IMR-90 (cell line): ENCODE measurements at regions not wholly inside any gene's neighbourhood (a gene's known extent, or its start where the extent isn't known, plus 50 kb on each side); places are given as distances from the start of the nearest gene placed in this dataset.
A peak's percentile ranks its signal among the peaks of the same experiment; 100 is the strongest.

ENCODE experiments used
- ATAC-seq: fragments of 200-7000 bp; cut with Tn5 transposase; 2 replicates; pipeline ENCODE4 v1.9.1; 2020; ENCODE audit warnings: low read depth, mild to moderate bottlenecking, moderate library complexity
- BruUV-seq: library from RNA; stranded (reverse); fragments of 400-500 nt; replicated peaks from 2 replicates; lab custom pipeline; 2021; lab: Mats Ljungman, UMichigan
- CTCF ChIA-PET: fragments of 300-600 bp; formaldehyde crosslinking; extraction: SDS; loops from one replicate; lab custom pipeline; 2021; ENCODE audit warnings: antibody characterized with exemption; lab: Yijun Ruan, JAX
- POLR2A ChIA-PET: fragments of 300-600 bp; sonication (Branson Sonifier 250); formaldehyde crosslinking; loops from one replicate; lab custom pipeline; 2022; ENCODE audit warnings: antibody characterized with exemption; ENCODE audit not compliant: unreplicated experiment; lab: Charles Lee
- DNase-seq: peaks from one replicate; pipeline ENCODE4 v3.0.0; 2013
- H2AFZ ChIP-seq: replicated peaks from 2 replicates; pipeline ENCODE3; 2013; ENCODE audit warnings: low read length, mild to moderate bottlenecking; ENCODE audit not compliant: poor library complexity
- H2AK5ac ChIP-seq: 2 replicates; pipeline ENCODE4 v1.6.1; 2013; ENCODE audit warnings: low read depth, low read length, inconsistent platforms
- H2AK9ac ChIP-seq: replicated peaks from 2 replicates; pipeline ENCODE3; 2013; ENCODE audit warnings: mild to moderate bottlenecking, low read depth, low read length, moderate library complexity; ENCODE audit not compliant: poor library complexity
- H2BK120ac ChIP-seq: 2 replicates; pipeline ENCODE4 v1.6.1; 2013; ENCODE audit warnings: low read depth, low read length, inconsistent platforms
- H2BK15ac ChIP-seq: 3 replicates; pipeline ENCODE4 v1.6.1; 2013; ENCODE audit warnings: low read depth, low read length, inconsistent platforms
- H2BK20ac ChIP-seq: 2 replicates; pipeline ENCODE4 v1.6.1; 2013; ENCODE audit warnings: low read depth, mild to moderate bottlenecking, inconsistent platforms, low read length, moderate library complexity
- H2BK5ac ChIP-seq: 2 replicates; pipeline ENCODE4 v1.6.1; 2013; ENCODE audit warnings: mild to moderate bottlenecking, low read depth, low read length, inconsistent platforms; ENCODE audit not compliant: poor library complexity, severe bottlenecking
- H3K14ac ChIP-seq: replicated peaks from 2 replicates; pipeline ENCODE4 v1.6.1; 2013; ENCODE audit warnings: low read depth, low read length, inconsistent platforms
- H3K18ac ChIP-seq: 2 replicates; pipeline ENCODE4 v1.6.1; 2013; ENCODE audit warnings: low read depth, low read length, control low read depth
- H3K23ac ChIP-seq: 2 replicates; pipeline ENCODE4 v1.6.1; 2013; ENCODE audit warnings: low read depth, low read length, inconsistent platforms
- H3K27ac ChIP-seq: 2 replicates; pipeline ENCODE4 v1.5.1; 2013; ENCODE audit warnings: mild to moderate bottlenecking, control low read depth, low read length; ENCODE audit not compliant: insufficient read depth
- H3K27me3 ChIP-seq: 2 replicates; pipeline ENCODE4 v1.6.1; 2013; ENCODE audit warnings: low read length; ENCODE audit not compliant: control insufficient read depth, insufficient read depth
- H3K36me3 ChIP-seq: 2 replicates; pipeline ENCODE4 v1.6.1; 2013; ENCODE audit warnings: low read length, mixed read lengths; ENCODE audit not compliant: control insufficient read depth, insufficient read depth
- H3K4ac ChIP-seq: 2 replicates; pipeline ENCODE4 v1.6.1; 2013; ENCODE audit warnings: low read depth, low read length, inconsistent platforms
- H3K4me1 ChIP-seq: 2 replicates; pipeline ENCODE4 v1.6.1; 2013; ENCODE audit warnings: low read length, mixed read lengths; ENCODE audit not compliant: control insufficient read depth, insufficient read depth
- H3K4me2 ChIP-seq: 2 replicates; pipeline ENCODE4 v1.6.1; 2013; ENCODE audit warnings: low read depth, mild to moderate bottlenecking, control low read depth, low read length, moderate library complexity
- H3K4me3 ChIP-seq: 2 replicates; pipeline ENCODE4 v1.5.1; 2013; ENCODE audit warnings: low read depth, mild to moderate bottlenecking, control low read depth, low read length, moderate library complexity; ENCODE audit not compliant: insufficient read depth
- H3K56ac ChIP-seq: 2 replicates; pipeline ENCODE4 v1.6.1; 2013; ENCODE audit warnings: low read length, inconsistent platforms; ENCODE audit not compliant: insufficient read depth; ENCODE audit errors: extremely low read depth
- H3K79me1 ChIP-seq, 2 experiments: 2 replicates each; pipeline ENCODE4 v1.6.1; 2013; ENCODE audit warnings: low read length in 2 of 2, inconsistent platforms in 1 of 2, low read depth in 1 of 2
- H3K9ac ChIP-seq: 2 replicates; pipeline ENCODE4 v1.6.1; 2013; ENCODE audit warnings: low read depth, low read length, control low read depth
- H3K9me1 ChIP-seq: 2 replicates; pipeline ENCODE4 v1.6.1; 2013; ENCODE audit warnings: low read length, inconsistent platforms; ENCODE audit not compliant: insufficient read depth
- H3K9me3 ChIP-seq: 2 replicates; pipeline ENCODE4 v1.6.1; 2013; ENCODE audit warnings: low read length; ENCODE audit not compliant: control insufficient read depth, insufficient read depth
- H4K20me1 ChIP-seq: 2 replicates; pipeline ENCODE4 v1.6.1; 2013; ENCODE audit warnings: low read length, inconsistent platforms; ENCODE audit not compliant: insufficient read depth
- H4K5ac ChIP-seq: 2 replicates; pipeline ENCODE4 v1.6.1; 2013; ENCODE audit warnings: mild to moderate bottlenecking, low read depth, low read length, control low read depth
- H4K8ac ChIP-seq, 2 experiments: 2 replicates each; pipeline ENCODE4 v1.6.1; 2013; ENCODE audit warnings: low read depth in 2 of 2, low read length in 2 of 2, control low read depth in 1 of 2, inconsistent platforms in 1 of 2
- H4K91ac ChIP-seq: 2 replicates; pipeline ENCODE4 v1.6.1; 2013; ENCODE audit warnings: low read depth, low read length, inconsistent platforms; ENCODE audit not compliant: insufficient read depth
- BHLHE40 ChIP-seq: fragments of 150-350 bp; IDR thresholded peaks from 2 replicates; pipeline ENCODE4 v1.6.1; 2016; ENCODE audit warnings: mild to moderate bottlenecking, low read depth, low read length
- CEBPB ChIP-seq: IDR thresholded peaks from 2 replicates; pipeline ENCODE4 v1.6.1; 2012; ENCODE audit warnings: low read depth, low read length, improper control_type of control experiment
- CHD1 ChIP-seq: IDR thresholded peaks from 2 replicates; pipeline ENCODE4 v1.6.1; 2012; ENCODE audit warnings: low read depth, low read length, improper control_type of control experiment
- CTCF ChIP-seq: conservative IDR thresholded peaks from 2 replicates; pipeline ENCODE4 v1.5.1; 2012; ENCODE audit warnings: mild to moderate bottlenecking, low read depth, low read length, improper control_type of control experiment
- ELK1 ChIP-seq: fragments of 150-350 bp; IDR thresholded peaks from 2 replicates; pipeline ENCODE4 v1.6.1; 2016; ENCODE audit warnings: low read depth, mild to moderate bottlenecking, low read length, moderate library complexity, borderline replicate concordance
- FOS ChIP-seq: fragments of 150-350 bp; IDR thresholded peaks from 2 replicates; pipeline ENCODE4 v1.6.1; 2016; ENCODE audit warnings: low read depth, low read length
- MAFK ChIP-seq: IDR thresholded peaks from 2 replicates; pipeline ENCODE4 v1.6.1; 2012; ENCODE audit warnings: low read depth, low read length, improper control_type of control experiment
- MAZ ChIP-seq: IDR thresholded peaks from 2 replicates; pipeline ENCODE4 v1.6.1; 2012; ENCODE audit warnings: low read depth, mild to moderate bottlenecking, low read length, improper control_type of control experiment, moderate library complexity, borderline replicate concordance
- MXI1 ChIP-seq: IDR thresholded peaks from 2 replicates; pipeline ENCODE4 v1.6.1; 2012; ENCODE audit warnings: low read depth, mild to moderate bottlenecking, low read length, moderate library complexity, borderline replicate concordance
- NFE2L2 ChIP-seq: fragments of 150-350 bp; IDR thresholded peaks from 2 replicates; pipeline ENCODE4 v1.6.1; 2016; ENCODE audit warnings: low read depth, mild to moderate bottlenecking, low read length
- POLR2A ChIP-seq: IDR thresholded peaks from 2 replicates; pipeline ENCODE4 v1.6.1; 2012; ENCODE audit warnings: mild to moderate bottlenecking, low read depth, low read length
- RAD21 ChIP-seq: IDR thresholded peaks from 2 replicates; pipeline ENCODE4 v1.6.1; 2012; ENCODE audit warnings: low read length, improper control_type of control experiment
- RCOR1 ChIP-seq: IDR thresholded peaks from 2 replicates; pipeline ENCODE4 v1.6.1; 2012; ENCODE audit warnings: mild to moderate bottlenecking, low read length, improper control_type of control experiment; ENCODE audit not compliant: insufficient replicate concordance
- RFX5 ChIP-seq: IDR thresholded peaks from 2 replicates; pipeline ENCODE4 v1.8.0; 2012; ENCODE audit warnings: low read depth, mild to moderate bottlenecking, low read length, moderate library complexity
- SMC3 ChIP-seq: fragments of 150-350 bp; IDR thresholded peaks from 2 replicates; pipeline ENCODE4 v1.6.1; 2016; ENCODE audit warnings: low read depth, mild to moderate bottlenecking, antibody characterized with exemption, low read length, moderate library complexity
- USF2 ChIP-seq: fragments of 150-350 bp; IDR thresholded peaks from 2 replicates; pipeline ENCODE4 v1.6.1; 2017; ENCODE audit warnings: mild to moderate bottlenecking, antibody characterized with exemption, low read length, low read depth
- WGBS, 2 experiments: methylation state at CpG; one replicate each; pipeline versions ENCODE4 v1.1.5 to v1.1.7; 2013; ENCODE audit warnings: missing lambda C conversion rate in 2 of 2; ENCODE audit not compliant: insufficient read length in 1 of 2; ENCODE audit errors: extremely low coverage in 2 of 2; 5-methylcytosine and 5-hydroxymethylcytosine counted together
- dilution Hi-C: fragments of 300-500 bp; cut with HindIII; formaldehyde crosslinking; loops from one replicate; pipeline ENCODE4 v1.14.3; 2018; ENCODE audit warnings: low sequenced_read_pairs; ENCODE audit not compliant: unreplicated experiment
- in situ Hi-C: fragments of 300-500 bp; cut with MboI; formaldehyde crosslinking; loops from 3 replicates; pipeline ENCODE4 v1.14.3; 2019; ENCODE audit warnings: low sequenced_read_pairs, inconsistent platforms, mixed read lengths
- intact Hi-C: fragments of 100-400 bp; cut with micrococcal nuclease; formaldehyde crosslinking; loops from 2 replicates; pipeline ENCODE4 v1.10.0; 2022

GRCh38 chr5:43837091-43837490 is 234.1 kb downstream of the NNT start:
- POLR2A ChIA-PET = no interaction called here
- DNase-seq = no peak
- H2AK5ac ChIP-seq = no peak overlapping the region
- CTCF ChIA-PET = no interaction called here
- no peak overlapping the region for H3K9ac ChIP-seq
- no CpG with 5 or more reads among the region's 2 CpGs for WGBS, 2 experiments
- intact Hi-C loops = loop anchor here (5.0 kb wide), 1 partner anchor 495 kb away; no protein-coding TSS in a partner anchor
- H2AK9ac ChIP-seq = no peak overlapping the region
- no peak overlapping the region for H3K23ac ChIP-seq
- no peak overlapping the region; the same call in 2 of the 3 replicates for H2BK15ac ChIP-seq
- no peak overlapping the region for H3K4ac ChIP-seq
- H2BK20ac ChIP-seq = peak overlapping the region; percentile 66; the same call in 1 of the 2 replicates
- no peak overlapping the region for H2AFZ ChIP-seq
- no peak overlapping the region for H4K8ac ChIP-seq
- H3K27me3 ChIP-seq = no peaks in the 10 kb centered on the region
- peak overlapping the region; percentile 67 for H2BK120ac ChIP-seq
- no peak for ATAC-seq
- H4K91ac ChIP-seq = no peak overlapping the region
- H3K18ac ChIP-seq = no peak overlapping the region
- no peak overlapping the region for H2BK5ac ChIP-seq
- H3K27ac ChIP-seq = no peak overlapping the region
- peaks cover 9% of the 10 kb centered on the region; the same call in 1 of the 2 replicates for H3K4me1 ChIP-seq
- in situ Hi-C loops = no loop called here
- no peak overlapping the region for H4K5ac ChIP-seq
- TF ChIP-seq CTCF = no peak
- no peak for TF ChIP-seq USF2
- TF ChIP-seq CEBPB = no peak
- TF ChIP-seq BHLHE40 = no peak
- no peak for TF ChIP-seq NFE2L2
- no peak for TF ChIP-seq MXI1
- TF ChIP-seq ELK1 = no peak
- TF ChIP-seq SMC3 = no peak
- TF ChIP-seq RAD21 = no peak
- no peak for TF ChIP-seq POLR2A
- no peak for TF ChIP-seq RFX5
- no peak for TF ChIP-seq CHD1
- no peak for TF ChIP-seq MAFK
- TF ChIP-seq FOS = no peak
- no peak for TF ChIP-seq MAZ
- no peak for TF ChIP-seq RCOR1
- H3K36me3 ChIP-seq = no peaks in the 10 kb centered on the region
- no peaks in the 10 kb centered on the region for H3K9me3 ChIP-seq
- H3K4me2 ChIP-seq = no peak overlapping the region
- no peak overlapping the region for H3K4me3 ChIP-seq
- no peak overlapping the region for H3K56ac ChIP-seq
- no peaks in the 10 kb centered on the region for H4K20me1 ChIP-seq
- dilution Hi-C loops = no loop called here
- H3K14ac ChIP-seq = no peak overlapping the region
- BruUV-seq = no TSS peak
- H3K79me1 ChIP-seq = no peaks in the 10 kb centered on the region
- H3K9me1 ChIP-seq = no peaks in the 10 kb centered on the region; the same call in 1 of the 2 replicates
